K562 (cell line): ENCODE measurements at regions not wholly inside any gene's neighbourhood (a gene's known extent, or its start where the extent isn't known, plus 50 kb on each side); places are given as distances from the start of the nearest gene placed in this dataset.

Experiments used
- ATAC-seq: fragments of 200-7000 bp; cut with Tn5 transposase; 3 replicates; pipeline ENCODE4 v1.9.1; 2020; ENCODE audit warnings: moderate library complexity
- BruUV-seq: library from RNA; stranded (reverse); fragments of 400-500 nt; replicated peaks from 2 replicates; lab custom pipeline; 2021; lab: Mats Ljungman, UMichigan
- CTCF ChIA-PET: fragments of 300-600 bp; formaldehyde crosslinking; extraction: SDS; loops from one replicate; lab custom pipeline; 2021; ENCODE audit warnings: low intra/inter-chr PET ratio; lab: Yijun Ruan, JAX
- POLR2A ChIA-PET: fragments of 300-600, 350-650 bp; sonication (Branson Sonifier 250); formaldehyde crosslinking; extraction: SDS; loops from one replicate; lab custom pipeline; 2021; ENCODE audit warnings: antibody characterized with exemption, inconsistent platforms; lab: Yijun Ruan, JAX
- DNase-seq, 4 experiments: peaks; one replicate each; pipeline versions ENCODE4 v3.0.0 to v3.0.0-alpha.2; 2011 to 2018; ENCODE audit warnings: low spot score in 3 of 4, mixed read lengths in 3 of 4; ENCODE audit errors: extremely low read depth in 1 of 4
- FAIRE-seq: peaks from 2 replicates; lab custom pipeline; 2011; peaks lifted over from hg19 to GRCh38; lab: Jason Lieb, UNC
- H2AFZ ChIP-seq: 2 replicates; pipeline ENCODE4 v1.6.0; 2011; ENCODE audit warnings: low read depth, low read length, control low read depth, inconsistent platforms
- H3K27ac ChIP-seq: fragments of 200-600 bp; 3 replicates; pipeline ENCODE4 v1.8.0; 2011; ENCODE audit warnings: low read depth, mild to moderate bottlenecking, control low read depth, inconsistent platforms, low read length, moderate library complexity, mixed read lengths; ENCODE audit errors: extremely low read depth
- H3K27me3 ChIP-seq, 2 experiments: fragments of 300-600 bp in 1 of 2; 2 replicates in 1 of 2; 3 replicates in 1 of 2; pipeline versions ENCODE4 v1.6.0 to v1.8.0; 2011; ENCODE audit warnings: inconsistent platforms in 2 of 2, low read length in 2 of 2, mild to moderate bottlenecking in 1 of 2, mixed read lengths in 1 of 2, moderate library complexity in 1 of 2; ENCODE audit not compliant: control insufficient read depth in 2 of 2, insufficient read depth in 2 of 2
- H3K36me3 ChIP-seq: fragments of 300-600 bp; 3 replicates; pipeline ENCODE4 v1.8.0; 2011; ENCODE audit warnings: mild to moderate bottlenecking, low read length, inconsistent platforms; ENCODE audit not compliant: control insufficient read depth, insufficient read depth
- H3K4me1 ChIP-seq, 2 experiments: fragments of 200-600 bp in 1 of 2; replicated peaks in 1 of 2; 2 replicates in 1 of 2; 3 replicates in 1 of 2; pipeline versions ENCODE4 v1.5.1 to v1.8.0; 2011; ENCODE audit warnings: inconsistent platforms in 2 of 2, low read length in 2 of 2, mild to moderate bottlenecking in 1 of 2, mixed read lengths in 1 of 2, moderate library complexity in 1 of 2; ENCODE audit not compliant: control insufficient read depth in 2 of 2, insufficient read depth in 2 of 2
- H3K4me2 ChIP-seq: 2 replicates; pipeline ENCODE4 v1.6.1; 2011; ENCODE audit warnings: low read length, control low read depth, inconsistent platforms, mixed read lengths; ENCODE audit not compliant: insufficient read depth
- H3K4me3 ChIP-seq: fragments of 200-600 bp; sonication (generic), shearing (Covaris generic); 2 replicates; pipeline ENCODE4 v1.5.1; 2016; ENCODE audit warnings: control low read depth, inconsistent platforms
- H3K79me2 ChIP-seq: fragments of 200-600 bp; 3 replicates; pipeline ENCODE4 v1.8.0; 2011; ENCODE audit warnings: low read length, inconsistent platforms; ENCODE audit not compliant: control insufficient read depth, insufficient read depth
- H3K9ac ChIP-seq, 2 experiments: 2 replicates each; pipeline versions ENCODE4 v1.6.0 to v1.6.1; 2011; ENCODE audit warnings: low read depth in 2 of 2, low read length in 2 of 2, control low read depth in 1 of 2, inconsistent platforms in 1 of 2, mild to moderate bottlenecking in 1 of 2, mixed read lengths in 1 of 2; ENCODE audit not compliant: insufficient read depth in 1 of 2
- H3K9me1 ChIP-seq: one replicate; pipeline ENCODE4 v1.6.0; 2011; ENCODE audit warnings: inconsistent platforms, mild to moderate bottlenecking, low read length, moderate library complexity; ENCODE audit not compliant: control insufficient read depth, insufficient read depth
- H3K9me3 ChIP-seq: replicated peaks from 2 replicates; pipeline ENCODE4 v1.5.1; 2011; ENCODE audit warnings: low read depth, low read length, inconsistent platforms; ENCODE audit not compliant: control insufficient read depth, insufficient read depth
- H4K20me1 ChIP-seq: replicated peaks from 2 replicates; pipeline ENCODE4 v1.6.1; 2011; ENCODE audit warnings: low read length, inconsistent platforms, mixed read lengths; ENCODE audit not compliant: control insufficient read depth, insufficient read depth
- ATF1 ChIP-seq, 2 experiments: fragments of 450-650 bp in 1 of 2; IDR thresholded peaks; 2 replicates each; pipeline ENCODE4 v1.6.1; 2016; ENCODE audit warnings: missing compliant biosample characterization in 1 of 2, missing genetic modification characterization in 1 of 2
- BHLHE40 ChIP-seq: IDR thresholded peaks from 2 replicates; pipeline ENCODE4 v1.6.1; 2011; ENCODE audit warnings: low read length, improper control_type of control experiment
- HCFC1 ChIP-seq: IDR thresholded peaks from 2 replicates; pipeline ENCODE4 v1.6.1; 2012; ENCODE audit warnings: low read depth, low read length, improper control_type of control experiment
- IRF2 ChIP-seq: sonication (generic); formaldehyde crosslinking; IDR thresholded peaks from 2 replicates; pipeline ENCODE4 v1.8.1; 2022; ENCODE audit warnings: mild to moderate bottlenecking, missing genetic modification reagents
- NR2F6 ChIP-seq: fragments of 450-650 bp; formaldehyde crosslinking; IDR thresholded peaks from 2 replicates; pipeline ENCODE4 v1.4.0; 2020; ENCODE audit warnings: mild to moderate bottlenecking
- NR4A1 ChIP-seq, 2 experiments: fragments of 250-450 bp in 1 of 2; fragments of 450-650 bp in 1 of 2; sonication (Bioruptor Pico) in 1 of 2; IDR thresholded peaks; 2 replicates each; pipeline versions ENCODE4 v1.4.0 to v1.6.1; 2016 to 2020; ENCODE audit warnings: mild to moderate bottlenecking in 2 of 2, missing compliant biosample characterization in 1 of 2, missing genetic modification characterization in 1 of 2, moderate library complexity in 1 of 2
- RBM25 ChIP-seq: fragments of 200-400 bp; formaldehyde crosslinking; IDR thresholded peaks from 2 replicates; pipeline ENCODE4 v1.6.1; 2018; ENCODE audit warnings: low read length, low read depth, moderate library complexity; ENCODE audit not compliant: severe bottlenecking
- RREB1 ChIP-seq: fragments of 250-450 bp; sonication (Bioruptor Pico); IDR thresholded peaks from 2 replicates; pipeline ENCODE4 v1.4.0; 2020
- SMARCC2 ChIP-seq: fragments of 450-650 bp; IDR thresholded peaks from 2 replicates; pipeline ENCODE4 v1.6.1; 2017; ENCODE audit warnings: antibody characterized with exemption, moderate library complexity, mild to moderate bottlenecking, low read depth
- SNRNP70 ChIP-seq: fragments of 200-400 bp; formaldehyde crosslinking; optimal IDR thresholded peaks from 2 replicates; pipeline ENCODE3; 2017; ENCODE audit warnings: low read depth, low read length
- TCF7 ChIP-seq: sonication (generic); IDR thresholded peaks from 2 replicates; pipeline ENCODE4 v1.6.1; 2016; ENCODE audit warnings: antibody characterized with exemption, borderline replicate concordance
- ZBTB34 ChIP-seq: fragments of 250-450 bp; sonication (Bioruptor Pico); IDR thresholded peaks from 2 replicates; pipeline ENCODE4 v1.8.0; 2021; ENCODE audit warnings: mild to moderate bottlenecking, moderate library complexity
- ZC3H11A ChIP-seq: IDR thresholded peaks from 2 replicates; pipeline ENCODE4 v1.6.1; 2012; ENCODE audit warnings: low read depth, low read length, improper control_type of control experiment
- ZNF184 ChIP-seq: sonication (generic); formaldehyde crosslinking; IDR thresholded peaks from 2 replicates; pipeline ENCODE4 v1.5.0; 2020; ENCODE audit warnings: missing genetic modification reagents
- ZNF347 ChIP-seq: fragments of 450-650 bp; formaldehyde crosslinking; IDR thresholded peaks from 2 replicates; pipeline ENCODE4 v1.4.0; 2020; ENCODE audit warnings: low read depth, mild to moderate bottlenecking, moderate library complexity
- ZNF707 ChIP-seq: fragments of 250-450 bp; sonication (Bioruptor Pico); conservative IDR thresholded peaks from 2 replicates; pipeline ENCODE4 v1.8.0; 2022; ENCODE audit warnings: inconsistent platforms, mild to moderate bottlenecking, moderate library complexity
- WGBS: fragments of 100-300 bp; shearing (Covaris generic); methylation state at CpG from one replicate; pipeline ENCODE4 v1.1.6; 2016; ENCODE audit warnings: low coverage, mixed read lengths; ENCODE audit not compliant: insufficient coverage; ENCODE audit errors: missing lambda C conversion rate; 5-methylcytosine and 5-hydroxymethylcytosine counted together
- in situ Hi-C: fragments of 300-500 bp; cut with MboI; formaldehyde crosslinking; loops from 4 replicates; pipeline ENCODE4 v1.15.0; 2018; ENCODE audit warnings: inconsistent platforms, mixed read lengths
- intact Hi-C: fragments of 100-400 bp; cut with micrococcal nuclease; formaldehyde crosslinking; loops from 2 replicates; pipeline ENCODE4 v1.14.2; 2022

GRCh38 chr11:28476864-28477263 lies 368.7 kb downstream of the METTL15 start:
- WGBS = 1% methylated on average over 5 of the region's 5 CpGs
- Histone ChIP-seq H2AFZ (no peak overlapping the region), H3K36me3 (no peaks in the 10 kb centered on the region), H4K20me1 (no peaks in the 10 kb centered on the region), H3K9me1 (no peaks in the 10 kb centered on the region), H3K27ac (no peak overlapping the region), H3K27me3 (no peaks in the 10 kb centered on the region), H3K79me2 (no peaks in the 10 kb centered on the region), H3K4me3 (no peak overlapping the region), H3K4me2 (no peak overlapping the region), H3K9ac (no peak overlapping the region), H3K4me1 (no peaks in the 10 kb centered on the region), H3K9me3 (no peaks in the 10 kb centered on the region; the same call in 1 of the 2 replicates)
- FAIRE-seq = no peak
- DNase-seq = no peak
- TF ChIP-seq SMARCC2 (no peak), NR4A1 (CRISPR knock-in tag; IDR thresholded peaks at IDR 0.05) (no peak), NR4A1 (tag; IDR thresholded peaks at IDR 0.05) (no peak), ZNF707 (CRISPR knock-in tag) (no peak), HCFC1 (no peak), NR2F6 (CRISPR knock-in tag) (no peak), RREB1 (CRISPR knock-in tag) (no peak), BHLHE40 (no peak), ZNF184 (CRISPR knock-in tag) (no peak), TCF7 (no peak), ZBTB34 (no peak), IRF2 (CRISPR knock-in tag) (no peak), ZNF347 (CRISPR knock-in tag) (no peak), SNRNP70 (no peak), RBM25 (no peak), ZC3H11A (no peak), ATF1 (CRISPR knock-in tag; IDR thresholded peaks at IDR 0.05) (no peak), ATF1 (tag; IDR thresholded peaks at IDR 0.05) (no peak)
- ChIA-PET POLR2A (no interaction called here), CTCF (no interaction called here)
- intact Hi-C loops = no loop called here
- in situ Hi-C loops = no loop called here
- ATAC-seq = no peak
- no TSS peak for BruUV-seq
